OCI-LY7 (cell line): ENCODE measurements at regions not wholly inside any gene's neighbourhood (a gene's known extent, or its start where the extent isn't known, plus 50 kb on each side); places are given as distances from the start of the nearest gene placed in this dataset.

Experiments used
- BruUV-seq: library from RNA; stranded (reverse); fragments of 400-500 nt; replicated peaks from 2 replicates; lab custom pipeline; 2021; lab: Mats Ljungman, UMichigan
- CTCF ChIA-PET: fragments of 300-600 bp; sonication (Branson Sonifier 250); formaldehyde crosslinking; loops from one replicate; lab custom pipeline; 2022; ENCODE audit warnings: antibody characterized with exemption; ENCODE audit not compliant: unreplicated experiment; lab: Charles Lee
- POLR2A ChIA-PET: fragments of 300-600 bp; sonication (Branson Sonifier 250); formaldehyde crosslinking; loops from one replicate; lab custom pipeline; 2022; ENCODE audit warnings: antibody characterized with exemption; lab: Charles Lee
- DNase-seq: peaks from one replicate; pipeline ENCODE4 v3.0.0-alpha.2; 2015; ENCODE audit warnings: low spot score
- H2AFZ ChIP-seq: fragments of 200-600 bp; sonication (generic), shearing (Covaris generic); 2 replicates; pipeline ENCODE4 v1.6.1; 2014; ENCODE audit warnings: mild to moderate bottlenecking, antibody characterized with exemption, low read length, moderate library complexity
- H3K27ac ChIP-seq: fragments of 200-600 bp; sonication (generic); 2 replicates; pipeline ENCODE4 v1.5.1; 2014; ENCODE audit warnings: mixed run types, low read depth, mild to moderate bottlenecking, moderate library complexity, low read length, inconsistent platforms; ENCODE audit not compliant: poor library complexity, severe bottlenecking
- H3K36me3 ChIP-seq: fragments of 200-600 bp; sonication (generic); 2 replicates; pipeline ENCODE4 v1.6.1; 2014; ENCODE audit warnings: mild to moderate bottlenecking, antibody characterized with exemption, low read length, moderate library complexity, mixed read lengths; ENCODE audit not compliant: insufficient read depth
- H3K4me1 ChIP-seq: fragments of 200-600 bp; sonication (generic); 2 replicates; pipeline ENCODE4 v1.5.1; 2014; ENCODE audit warnings: mild to moderate bottlenecking, low read length; ENCODE audit not compliant: insufficient read depth, poor library complexity, severe bottlenecking
- H3K4me2 ChIP-seq: fragments of 200-600 bp; sonication (generic); 2 replicates; pipeline ENCODE4 v1.6.1; 2014; ENCODE audit warnings: mild to moderate bottlenecking, low read length
- H3K4me3 ChIP-seq: fragments of 200-600 bp; sonication (generic); 2 replicates; pipeline ENCODE4 v1.5.1; 2014; ENCODE audit warnings: mild to moderate bottlenecking, low read depth, low read length; ENCODE audit not compliant: poor library complexity, severe bottlenecking
- H3K79me2 ChIP-seq: fragments of 200-600 bp; sonication (generic); 2 replicates; pipeline ENCODE4 v1.6.1; 2016; ENCODE audit warnings: low read depth, mild to moderate bottlenecking, low read length, moderate library complexity, mixed read lengths; ENCODE audit not compliant: insufficient read depth
- H3K9me2 ChIP-seq: fragments of 200-600 bp; sonication (generic); 2 replicates; pipeline ENCODE4 v1.6.1; 2016; ENCODE audit warnings: mild to moderate bottlenecking, low read length, mixed read lengths; ENCODE audit not compliant: insufficient read depth
- H3K9me3 ChIP-seq: fragments of 200-600 bp; sonication (generic); 2 replicates; pipeline ENCODE4 v1.6.1; 2014; ENCODE audit warnings: mild to moderate bottlenecking, mixed run types, low read length, mixed read lengths
- H4K20me1 ChIP-seq: fragments of 200-600 bp; sonication (generic); 2 replicates; pipeline ENCODE4 v1.6.1; 2014; ENCODE audit warnings: mild to moderate bottlenecking, antibody characterized with exemption, low read length, moderate library complexity, mixed read lengths; ENCODE audit not compliant: insufficient read depth
- EZH2phosphoT487 ChIP-seq: fragments of 200-600 bp; sonication (generic); IDR thresholded peaks from 2 replicates; pipeline ENCODE4 v1.6.1; 2018; ENCODE audit warnings: low read depth, borderline replicate concordance, mild to moderate bottlenecking, mixed run types, antibody characterized with exemption, low read length, moderate library complexity, mixed read lengths
- intact Hi-C: fragments of 100-400 bp; cut with micrococcal nuclease; formaldehyde crosslinking; loops from one replicate; pipeline ENCODE4 v1.10.0; 2022; ENCODE audit not compliant: unreplicated experiment
- TF ChIP-seq, protein P1 (sequence below): fragments of 200-600 bp; sonication (generic); conservative IDR thresholded peaks from 2 replicates; pipeline ENCODE4 v1.5.1; 2014; ENCODE audit warnings: mild to moderate bottlenecking, antibody characterized with exemption, low read length, moderate library complexity, mixed read lengths

DNA sequence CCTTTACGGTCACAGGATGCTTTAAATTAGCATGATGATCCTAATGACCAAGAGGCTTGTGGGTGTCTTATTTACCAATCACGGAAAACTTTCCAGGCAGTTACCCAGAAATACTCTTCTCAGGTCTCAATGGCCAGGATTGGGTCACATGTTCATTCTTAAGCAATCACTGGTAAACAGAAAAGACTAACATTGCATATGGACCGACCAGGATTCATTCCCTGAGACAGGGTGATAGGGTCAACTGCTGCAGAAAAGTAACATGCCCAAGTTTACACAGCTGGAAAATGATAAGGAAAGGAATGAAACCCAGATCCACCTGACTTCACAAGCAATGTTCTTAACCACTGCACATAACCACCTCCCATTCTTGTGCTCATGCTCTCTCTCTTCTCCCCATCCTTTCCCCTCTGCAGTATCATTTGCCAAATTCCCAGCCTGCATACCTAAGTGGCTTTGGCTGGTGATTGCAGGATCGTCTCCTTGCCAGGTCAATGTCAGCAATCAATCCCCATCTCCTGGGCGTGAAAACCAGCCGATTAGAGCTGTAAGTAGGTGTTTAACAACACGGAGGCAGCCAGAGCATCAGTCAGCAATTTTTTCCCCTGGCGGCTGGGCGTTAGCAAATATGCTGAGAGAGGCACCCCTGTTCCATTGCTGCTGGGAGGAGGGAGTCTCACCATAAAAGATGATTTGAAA, 219.4 kb downstream of the NMUR2 start:
- H4K20me1 ChIP-seq = no peaks in the 10 kb centered on the region
- H3K79me2 ChIP-seq = no peaks in the 10 kb centered on the region
- intact Hi-C loops = no loop called here
- no peak for TF ChIP-seq EZH2phosphoT487
- TF ChIP-seq, protein P1, sequence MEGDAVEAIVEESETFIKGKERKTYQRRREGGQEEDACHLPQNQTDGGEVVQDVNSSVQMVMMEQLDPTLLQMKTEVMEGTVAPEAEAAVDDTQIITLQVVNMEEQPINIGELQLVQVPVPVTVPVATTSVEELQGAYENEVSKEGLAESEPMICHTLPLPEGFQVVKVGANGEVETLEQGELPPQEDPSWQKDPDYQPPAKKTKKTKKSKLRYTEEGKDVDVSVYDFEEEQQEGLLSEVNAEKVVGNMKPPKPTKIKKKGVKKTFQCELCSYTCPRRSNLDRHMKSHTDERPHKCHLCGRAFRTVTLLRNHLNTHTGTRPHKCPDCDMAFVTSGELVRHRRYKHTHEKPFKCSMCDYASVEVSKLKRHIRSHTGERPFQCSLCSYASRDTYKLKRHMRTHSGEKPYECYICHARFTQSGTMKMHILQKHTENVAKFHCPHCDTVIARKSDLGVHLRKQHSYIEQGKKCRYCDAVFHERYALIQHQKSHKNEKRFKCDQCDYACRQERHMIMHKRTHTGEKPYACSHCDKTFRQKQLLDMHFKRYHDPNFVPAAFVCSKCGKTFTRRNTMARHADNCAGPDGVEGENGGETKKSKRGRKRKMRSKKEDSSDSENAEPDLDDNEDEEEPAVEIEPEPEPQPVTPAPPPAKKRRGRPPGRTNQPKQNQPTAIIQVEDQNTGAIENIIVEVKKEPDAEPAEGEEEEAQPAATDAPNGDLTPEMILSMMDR = no peak
- BruUV-seq = no TSS peak
- H3K4me1 ChIP-seq = no peaks in the 10 kb centered on the region
- no peak overlapping the region for H3K4me3 ChIP-seq
- H2AFZ ChIP-seq = no peak overlapping the region
- ChIA-PET CTCF (no interaction called here), POLR2A (no interaction called here)
- H3K4me2 ChIP-seq = no peak overlapping the region
- H3K9me3 ChIP-seq = no peaks in the 10 kb centered on the region
- no peaks in the 10 kb centered on the region for H3K36me3 ChIP-seq
- no peaks in the 10 kb centered on the region for H3K9me2 ChIP-seq
- H3K27ac ChIP-seq = no peak overlapping the region
- no peak for DNase-seq

DNA sequence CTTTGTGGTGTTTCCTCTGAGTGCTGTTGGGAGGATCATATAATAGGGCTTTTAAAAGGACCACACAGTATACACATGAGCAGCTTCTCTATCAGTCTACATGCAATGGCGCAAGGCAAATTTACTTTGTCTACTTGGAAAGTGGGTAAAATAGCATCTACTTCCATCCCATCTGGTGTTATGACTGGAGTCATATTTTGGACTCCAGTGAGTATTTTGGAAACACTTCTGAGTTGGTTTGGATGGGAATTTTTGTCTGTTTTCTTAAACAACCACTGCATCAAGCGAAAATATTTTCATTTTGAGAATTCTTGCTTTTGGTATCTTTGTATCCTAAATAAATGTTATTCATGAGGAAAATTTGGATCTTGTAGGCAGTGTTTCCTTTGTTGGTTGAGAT, 220.8 kb downstream of the NMUR2 start:
- no TSS peak for BruUV-seq
- POLR2A ChIA-PET = no interaction called here

DNA sequence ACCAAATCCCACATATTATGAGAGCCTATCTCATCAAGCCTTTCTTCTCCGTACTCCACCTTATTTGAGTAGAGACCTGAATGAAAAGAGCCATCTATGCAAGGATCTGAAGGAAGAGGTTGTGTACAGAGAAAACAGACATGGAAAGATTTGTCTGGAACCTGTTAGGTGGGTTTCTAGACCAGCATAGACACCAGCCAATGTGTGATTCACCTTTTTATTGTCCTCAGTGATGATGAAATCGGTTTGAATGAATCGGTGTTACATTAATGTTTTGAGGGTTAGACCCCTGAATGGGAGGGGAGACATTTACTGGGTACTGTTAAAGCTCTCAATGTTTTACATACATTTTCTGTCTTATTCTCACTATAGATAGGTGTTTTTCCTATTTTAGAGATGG, 223.6 kb downstream of the NMUR2 start:
- Histone ChIP-seq H3K4me3 (no peak overlapping the region), H3K4me1 (no peaks in the 10 kb centered on the region), H4K20me1 (no peaks in the 10 kb centered on the region), H3K4me2 (no peak overlapping the region), H3K79me2 (no peaks in the 10 kb centered on the region), H3K9me3 (no peaks in the 10 kb centered on the region), H2AFZ (no peak overlapping the region), H3K9me2 (no peaks in the 10 kb centered on the region), H3K36me3 (no peaks in the 10 kb centered on the region), H3K27ac (no peak overlapping the region)
- no peak for DNase-seq
- no peak for TF ChIP-seq EZH2phosphoT487
- TF ChIP-seq, protein P1 = no peak
- no TSS peak for BruUV-seq
- intact Hi-C loops = no loop called here
- ChIA-PET POLR2A (interaction anchor here (0.6 to 0.7 kb wide), 2 partner anchors 8 to 45 kb away, joined by 3 read pairs; no protein-coding TSS in a partner anchor), CTCF (no interaction called here)

More for the DNA sequence above, 220.8 kb downstream of the NMUR2 start:
- TF ChIP-seq EZH2phosphoT487 = no peak
- TF ChIP-seq, protein P1 = no peak
- no peaks in the 10 kb centered on the region for H3K4me1 ChIP-seq
- no peaks in the 10 kb centered on the region for H3K9me2 ChIP-seq
- no peaks in the 10 kb centered on the region for H3K36me3 ChIP-seq
- CTCF ChIA-PET = no interaction called here
- H3K4me3 ChIP-seq = no peak overlapping the region
- H3K27ac ChIP-seq = no peak overlapping the region
- H3K9me3 ChIP-seq = no peaks in the 10 kb centered on the region
- no peak overlapping the region for H3K4me2 ChIP-seq
- H3K79me2 ChIP-seq = no peaks in the 10 kb centered on the region
- intact Hi-C loops = no loop called here
- no peak for DNase-seq
- no peak overlapping the region for H2AFZ ChIP-seq
- no peaks in the 10 kb centered on the region for H4K20me1 ChIP-seq
